GM23338 (cell line): ENCODE measurements at regions not wholly inside any gene's neighbourhood (a gene's known extent, or its start where the extent isn't known, plus 50 kb on each side); places are given as distances from the start of the nearest gene placed in this dataset.

Source experiments
- ATAC-seq: fragments of 200-7000 bp; cut with Tn5 transposase; 3 replicates; pipeline ENCODE4 v1.9.1; 2020
- DNase-seq: peaks from one replicate; pipeline ENCODE4 v3.0.0-alpha.2; 2015; ENCODE audit warnings: low spot score
- H2AFZ ChIP-seq: fragments of 200-600 bp; sonication (generic); 2 replicates; pipeline ENCODE4 v1.8.0; 2016; ENCODE audit warnings: antibody characterized with exemption, mild to moderate bottlenecking, moderate library complexity
- H3F3A ChIP-seq: fragments of 200-600 bp; sonication (generic); replicated peaks from 2 replicates; pipeline ENCODE4 v1.8.0; 2017; ENCODE audit warnings: antibody characterized with exemption, mixed run types, low read depth
- H3K27ac ChIP-seq: fragments of 200-600 bp; sonication (generic); 2 replicates; pipeline ENCODE4 v1.6.1; 2016; ENCODE audit warnings: low read depth
- H3K27me3 ChIP-seq: fragments of 200-600 bp; sonication (generic); 2 replicates; pipeline ENCODE4 v1.8.0; 2016; ENCODE audit warnings: mild to moderate bottlenecking, mixed run types, moderate library complexity; ENCODE audit not compliant: insufficient read depth
- H3K36me3 ChIP-seq: fragments of 200-600 bp; sonication (generic); 2 replicates; pipeline ENCODE4 v1.8.0; 2016; ENCODE audit warnings: mild to moderate bottlenecking; ENCODE audit not compliant: insufficient read depth
- H3K4me1 ChIP-seq: fragments of 200-600 bp; sonication (generic); 2 replicates; pipeline ENCODE4 v1.8.0; 2016; ENCODE audit warnings: mild to moderate bottlenecking, moderate library complexity; ENCODE audit not compliant: insufficient read depth
- H3K4me2 ChIP-seq: fragments of 200-600 bp; sonication (generic); 2 replicates; pipeline ENCODE4 v1.7.1; 2017; ENCODE audit warnings: mixed run types
- H3K4me3 ChIP-seq: fragments of 200-600 bp; sonication (generic); 2 replicates; pipeline ENCODE4 v1.6.1; 2016; ENCODE audit warnings: mixed run types
- H3K79me2 ChIP-seq: fragments of 200-600 bp; sonication (generic); replicated peaks from 2 replicates; pipeline ENCODE4 v1.8.0; 2017; ENCODE audit warnings: mild to moderate bottlenecking; ENCODE audit not compliant: insufficient read depth
- H3K9me2 ChIP-seq: fragments of 200-600 bp; sonication (generic); 2 replicates; pipeline ENCODE4 v1.8.0; 2017; ENCODE audit not compliant: insufficient read depth
- H4K20me1 ChIP-seq: fragments of 200-600 bp; sonication (generic); replicated peaks from 2 replicates; pipeline ENCODE4 v1.8.0; 2017; ENCODE audit warnings: mild to moderate bottlenecking; ENCODE audit not compliant: insufficient read depth
- H3K27ac Mint-ChIP-seq: 2 replicates; pipeline ENCODE4 v1.8.0; 2020; ENCODE audit warnings: inconsistent platforms, mild to moderate bottlenecking, moderate library complexity, mixed read lengths
- H3K27me3 Mint-ChIP-seq: 3 replicates; pipeline ENCODE4 v1.8.0; 2022; ENCODE audit warnings: low read depth, mild to moderate bottlenecking, moderate library complexity, mixed read lengths, inconsistent platforms; ENCODE audit not compliant: insufficient read depth, poor library complexity
- H3K36me3 Mint-ChIP-seq: 3 replicates; pipeline ENCODE4 v1.8.0; 2021; ENCODE audit warnings: low read depth, mild to moderate bottlenecking, inconsistent platforms, moderate library complexity, mixed read lengths
- H3K4me1 Mint-ChIP-seq: 3 replicates; pipeline ENCODE4 v1.8.0; 2020; ENCODE audit warnings: mild to moderate bottlenecking, inconsistent platforms, mixed read lengths
- H3K4me3 Mint-ChIP-seq: 3 replicates; pipeline ENCODE4 v1.8.0; 2021; ENCODE audit warnings: moderate library complexity, mild to moderate bottlenecking, inconsistent platforms, mixed read lengths
- H3K9me3 Mint-ChIP-seq: 3 replicates; pipeline ENCODE4 v1.8.0; 2020; ENCODE audit warnings: moderate library complexity, mild to moderate bottlenecking, inconsistent platforms, mixed read lengths
- CREB1 ChIP-seq: fragments of 250-450 bp; sonication (Bioruptor Pico); IDR thresholded peaks from 2 replicates; pipeline ENCODE4 v1.5.0; 2020; ENCODE audit warnings: low read depth, mild to moderate bottlenecking, moderate library complexity
- CTCF ChIP-seq, 2 experiments: fragments of 200-600 bp in 1 of 2; sonication (generic) in 1 of 2; conservative IDR thresholded peaks; 2 replicates each; pipeline versions ENCODE4 v1.5.1 to v1.6.1; 2016 to 2017; ENCODE audit warnings: antibody characterized with exemption in 2 of 2, low read depth in 2 of 2, mild to moderate bottlenecking in 2 of 2, moderate library complexity in 1 of 2
- ETS1 ChIP-seq: IDR thresholded peaks from 2 replicates; pipeline ENCODE4 v1.6.1; 2016; ENCODE audit warnings: antibody characterized with exemption
- EZH2 ChIP-seq: fragments of 200-600 bp; sonication (generic); IDR thresholded peaks from one replicate; pipeline ENCODE4 v1.8.0; 2017; ENCODE audit warnings: antibody characterized with exemption, mild to moderate bottlenecking, low read depth; ENCODE audit not compliant: unreplicated experiment
- EZH2phosphoT487 ChIP-seq: fragments of 200-600 bp; sonication (generic); IDR thresholded peaks from one replicate; pipeline ENCODE4 v1.8.1; 2018; ENCODE audit warnings: antibody characterized with exemption; ENCODE audit not compliant: unreplicated experiment
- JUNB ChIP-seq: IDR thresholded peaks from one replicate; pipeline ENCODE4 v1.6.1; 2016; ENCODE audit warnings: antibody characterized with exemption; ENCODE audit not compliant: unreplicated experiment
- NANOG ChIP-seq: IDR thresholded peaks from 2 replicates; pipeline ENCODE4 v1.6.1; 2016; ENCODE audit warnings: antibody characterized with exemption, borderline replicate concordance
- POLR2AphosphoS5 ChIP-seq: IDR thresholded peaks from 2 replicates; pipeline ENCODE4 v1.6.1; 2016; ENCODE audit warnings: antibody characterized with exemption, low read depth
- REST ChIP-seq: IDR thresholded peaks from one replicate; pipeline ENCODE4 v1.6.1; 2018; ENCODE audit warnings: antibody characterized with exemption; ENCODE audit not compliant: unreplicated experiment
- STAT1 ChIP-seq: IDR thresholded peaks from one replicate; pipeline ENCODE4 v1.6.1; 2016; ENCODE audit warnings: antibody characterized with exemption; ENCODE audit not compliant: unreplicated experiment
- ZNF114 ChIP-seq: fragments of 250-450 bp; sonication (Bioruptor Pico); IDR thresholded peaks from 2 replicates; pipeline ENCODE4 v1.5.0; 2020; ENCODE audit warnings: mild to moderate bottlenecking, moderate library complexity

- no peaks in the 10 kb centered on the region; the same call in 1 of the 2 replicates for H3K9me2 ChIP-seq
- Mint-ChIP-seq H3K27ac (no peak overlapping the region), H3K9me3 (no peaks in the 10 kb centered on the region), H3K36me3 (no peaks in the 10 kb centered on the region), H3K4me3 (no peak overlapping the region), H3K27me3 (peaks cover 3% of the 10 kb centered on the region), H3K4me1 (no peaks in the 10 kb centered on the region)
- TF ChIP-seq POLR2AphosphoS5 (no peak), ZNF114 (CRISPR knock-in tag) (no peak), NANOG (no peak), JUNB (no peak), EZH2phosphoT487 (no peak), CREB1 (CRISPR knock-in tag) (no peak), CTCF (conservative IDR thresholded peaks at IDR 0.05; ENCODE audit: low read depth in 2 of 2) (no peak), REST (no peak), EZH2 (no peak), STAT1 (no peak), ETS1 (no peak)
- ATAC-seq (no peak), DNase-seq (no peak)
- H3K27me3 ChIP-seq: no peaks in the 10 kb centered on the region
- H3K4me1 ChIP-seq: no peaks in the 10 kb centered on the region
- H4K20me1 ChIP-seq: no peaks in the 10 kb centered on the region
- no peaks in the 10 kb centered on the region for H3K79me2 ChIP-seq
- no peak overlapping the region for H3K4me3 ChIP-seq
- no peaks in the 10 kb centered on the region for H3K36me3 ChIP-seq
- no peak overlapping the region for H3K27ac ChIP-seq
- H2AFZ ChIP-seq: no peak overlapping the region
- H3K4me2 ChIP-seq: no peak overlapping the region
- H3F3A ChIP-seq: no peaks in the 10 kb centered on the region
Observed at GRCh38 chr9:99449726-99450125, 227.6 kb downstream of the SEC61B start.
